ENCODE measurements at regions not wholly inside any gene's neighbourhood (a gene's known extent, or its start where the extent isn't known, plus 50 kb on each side); places are given as distances from the start of the nearest gene placed in this dataset.

DNA sequence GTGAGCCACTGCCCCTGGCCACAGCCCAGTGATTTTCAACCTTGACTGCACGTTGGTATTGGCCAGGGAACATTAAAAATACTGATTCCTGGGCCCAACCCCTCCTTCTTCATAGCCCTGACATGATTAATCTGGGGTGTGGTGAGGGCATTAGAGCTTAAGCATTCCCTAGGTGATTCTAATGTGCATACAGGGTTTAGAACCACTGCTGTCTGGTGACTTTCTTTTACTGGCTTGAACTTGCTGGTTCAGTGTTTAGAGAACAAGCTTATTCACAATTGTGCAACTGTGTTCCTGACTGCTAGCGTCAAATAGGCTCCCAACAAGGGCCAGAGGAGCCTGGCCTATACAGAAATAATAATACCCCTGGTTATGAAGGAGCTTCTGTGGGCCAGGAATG, 488.8 kb upstream of the CCDC196 start:
- TF ChIP-seq, protein P1, sequence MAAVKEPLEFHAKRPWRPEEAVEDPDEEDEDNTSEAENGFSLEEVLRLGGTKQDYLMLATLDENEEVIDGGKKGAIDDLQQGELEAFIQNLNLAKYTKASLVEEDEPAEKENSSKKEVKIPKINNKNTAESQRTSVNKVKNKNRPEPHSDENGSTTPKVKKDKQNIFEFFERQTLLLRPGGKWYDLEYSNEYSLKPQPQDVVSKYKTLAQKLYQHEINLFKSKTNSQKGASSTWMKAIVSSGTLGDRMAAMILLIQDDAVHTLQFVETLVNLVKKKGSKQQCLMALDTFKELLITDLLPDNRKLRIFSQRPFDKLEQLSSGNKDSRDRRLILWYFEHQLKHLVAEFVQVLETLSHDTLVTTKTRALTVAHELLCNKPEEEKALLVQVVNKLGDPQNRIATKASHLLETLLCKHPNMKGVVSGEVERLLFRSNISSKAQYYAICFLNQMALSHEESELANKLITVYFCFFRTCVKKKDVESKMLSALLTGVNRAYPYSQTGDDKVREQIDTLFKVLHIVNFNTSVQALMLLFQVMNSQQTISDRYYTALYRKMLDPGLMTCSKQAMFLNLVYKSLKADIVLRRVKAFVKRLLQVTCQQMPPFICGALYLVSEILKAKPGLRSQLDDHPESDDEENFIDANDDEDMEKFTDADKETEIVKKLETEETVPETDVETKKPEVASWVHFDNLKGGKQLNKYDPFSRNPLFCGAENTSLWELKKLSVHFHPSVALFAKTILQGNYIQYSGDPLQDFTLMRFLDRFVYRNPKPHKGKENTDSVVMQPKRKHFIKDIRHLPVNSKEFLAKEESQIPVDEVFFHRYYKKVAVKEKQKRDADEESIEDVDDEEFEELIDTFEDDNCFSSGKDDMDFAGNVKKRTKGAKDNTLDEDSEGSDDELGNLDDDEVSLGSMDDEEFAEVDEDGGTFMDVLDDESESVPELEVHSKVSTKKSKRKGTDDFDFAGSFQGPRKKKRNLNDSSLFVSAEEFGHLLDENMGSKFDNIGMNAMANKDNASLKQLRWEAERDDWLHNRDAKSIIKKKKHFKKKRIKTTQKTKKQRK (IDR thresholded peaks at IDR 0.05; ENCODE audit: low read depth, low read length) = no peak
- no peak for TF ChIP-seq MTA3 (IDR thresholded peaks at IDR 0.05; ENCODE audit: borderline replicate concordance, low read length)
- no peak for TF ChIP-seq POLR2A (IDR thresholded peaks at IDR 0.05; ENCODE audit: low read depth, low read length)
- no peak for TF ChIP-seq RAD21 (IDR thresholded peaks at IDR 0.05; ENCODE audit: insufficient read depth, low read depth, low read length)
- TF ChIP-seq YY1 (IDR thresholded peaks at IDR 0.05; ENCODE audit: low read depth, low read length) = no peak

Measured in GM12878 (cell line).